Osteoblast (primary cell): ENCODE measurements at regions not wholly inside any gene's neighbourhood (a gene's known extent, or its start where the extent isn't known, plus 50 kb on each side); places are given as distances from the start of the nearest gene placed in this dataset.

Source experiments
- DNase-seq: peaks from one replicate; pipeline ENCODE4 v3.0.0; 2011; ENCODE audit warnings: low spot score, mixed read lengths; ENCODE audit not compliant: insufficient read length; ENCODE audit errors: missing footprints
- H2AFZ ChIP-seq: 2 replicates; pipeline ENCODE4 v1.6.0; 2011; ENCODE audit warnings: mild to moderate bottlenecking, low read length
- H3K27ac ChIP-seq: 2 replicates; pipeline ENCODE4 v1.5.1; 2011; ENCODE audit warnings: mild to moderate bottlenecking, low read depth, low read length, moderate library complexity
- H3K27me3 ChIP-seq: 2 replicates; pipeline ENCODE4 v1.6.0; 2012; ENCODE audit warnings: mild to moderate bottlenecking, control low read depth, inconsistent platforms, low read length, moderate library complexity; ENCODE audit not compliant: insufficient read depth
- H3K36me3 ChIP-seq: 2 replicates; pipeline ENCODE4 v1.5.1; 2011; ENCODE audit warnings: mild to moderate bottlenecking, low read length, control low read depth, moderate library complexity; ENCODE audit not compliant: insufficient read depth
- H3K4me1 ChIP-seq: 2 replicates; pipeline ENCODE4 v1.5.1; 2011; ENCODE audit warnings: mild to moderate bottlenecking, low read length, control low read depth, moderate library complexity; ENCODE audit not compliant: insufficient read depth
- H3K4me2 ChIP-seq: 2 replicates; pipeline ENCODE4 v1.6.0; 2011; ENCODE audit warnings: mild to moderate bottlenecking, low read length; ENCODE audit not compliant: insufficient read depth
- H3K4me3 ChIP-seq: fragments of 200-600 bp; sonication (generic); 3 replicates; pipeline ENCODE4 v1.5.1; 2012; ENCODE audit warnings: mild to moderate bottlenecking, low read length, inconsistent platforms; ENCODE audit not compliant: insufficient read depth
- H3K79me2 ChIP-seq: 2 replicates; pipeline ENCODE4 v1.6.0; 2012; ENCODE audit warnings: mild to moderate bottlenecking, low read length, control low read depth, inconsistent platforms; ENCODE audit not compliant: insufficient read depth
- H3K9me3 ChIP-seq: 2 replicates; pipeline ENCODE4 v1.5.1; 2011; ENCODE audit warnings: low read depth, low read length, control low read depth
- H4K20me1 ChIP-seq: 2 replicates; pipeline ENCODE4 v1.6.0; 2012; ENCODE audit warnings: mild to moderate bottlenecking, low read length, control low read depth; ENCODE audit not compliant: insufficient read depth
- CTCF ChIP-seq: IDR thresholded peaks from 2 replicates; pipeline ENCODE4 v1.5.1; 2011; ENCODE audit warnings: mild to moderate bottlenecking, low read depth, low read length, moderate library complexity; ENCODE audit errors: extremely low read depth

DNA sequence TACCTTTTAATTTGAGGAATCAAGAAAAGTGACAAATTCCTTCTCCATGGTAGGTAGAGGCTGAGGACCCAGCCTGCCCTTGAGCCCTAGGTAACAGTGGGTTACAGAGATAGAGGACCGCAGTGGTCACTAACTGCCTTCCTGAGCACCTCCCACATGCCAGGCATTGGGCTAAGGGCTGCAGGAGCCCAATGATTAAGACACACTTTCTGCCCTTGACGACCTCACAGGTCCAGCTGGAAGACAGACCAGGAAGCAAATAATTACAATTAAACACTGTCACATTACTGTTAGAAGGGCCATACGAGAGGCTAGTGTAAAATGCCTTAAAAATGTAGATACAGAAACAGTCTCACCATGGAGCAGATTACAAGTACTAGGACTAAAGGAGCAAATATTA lies 156.8 kb upstream of the NFE2L3 start:
- H4K20me1 ChIP-seq = no peaks in the 10 kb centered on the region
- H3K27ac ChIP-seq = no peak overlapping the region
- no peaks in the 10 kb centered on the region for H3K36me3 ChIP-seq
- no peak overlapping the region for H2AFZ ChIP-seq
- no peaks in the 10 kb centered on the region for H3K4me1 ChIP-seq
- no peak overlapping the region for H3K4me2 ChIP-seq
- H3K27me3 ChIP-seq = no peaks in the 10 kb centered on the region
- no peak overlapping the region for H3K4me3 ChIP-seq
- TF ChIP-seq CTCF = no peak
- no peaks in the 10 kb centered on the region for H3K9me3 ChIP-seq
- DNase-seq = no peak
- H3K79me2 ChIP-seq = no peaks in the 10 kb centered on the region

- Histone ChIP-seq H3K4me3 (no peak overlapping the region), H3K27ac (no peak overlapping the region), H4K20me1 (no peaks in the 10 kb centered on the region), H3K27me3 (no peaks in the 10 kb centered on the region), H3K4me2 (no peak overlapping the region), H3K36me3 (no peaks in the 10 kb centered on the region), H3K79me2 (no peaks in the 10 kb centered on the region), H3K4me1 (no peaks in the 10 kb centered on the region), H2AFZ (no peak overlapping the region), H3K9me3 (no peaks in the 10 kb centered on the region)
- no peak for DNase-seq
- TF ChIP-seq CTCF = no peak
These were observed 156.0 kb upstream of the NFE2L3 start for GRCh38 chr7:25996006-25996408.

GRCh38 chr7:25998499-25998898 lies 153.5 kb upstream of the NFE2L3 start:
- Histone ChIP-seq H3K9me3 (no peaks in the 10 kb centered on the region), H3K36me3 (no peaks in the 10 kb centered on the region), H4K20me1 (no peaks in the 10 kb centered on the region), H3K79me2 (no peaks in the 10 kb centered on the region), H3K27ac (no peak overlapping the region), H3K27me3 (no peaks in the 10 kb centered on the region), H3K4me2 (no peak overlapping the region), H3K4me1 (no peaks in the 10 kb centered on the region), H2AFZ (no peak overlapping the region), H3K4me3 (no peak overlapping the region)
- TF ChIP-seq CTCF = no peak
- no peak for DNase-seq

- Histone ChIP-seq H3K27me3 (no peaks in the 10 kb centered on the region), H3K27ac (no peak overlapping the region), H3K9me3 (no peaks in the 10 kb centered on the region), H4K20me1 (no peaks in the 10 kb centered on the region), H3K4me3 (no peak overlapping the region), H3K4me1 (no peaks in the 10 kb centered on the region), H3K79me2 (no peaks in the 10 kb centered on the region), H3K4me2 (no peak overlapping the region), H2AFZ (no peak overlapping the region), H3K36me3 (no peaks in the 10 kb centered on the region)
- no peak for DNase-seq
- no peak for TF ChIP-seq CTCF
These were observed 151.2 kb upstream of the NFE2L3 start for GRCh38 chr7:26000841-26001240.
